A549 (cell line): ENCODE measurements at regions not wholly inside any gene's neighbourhood (a gene's known extent, or its start where the extent isn't known, plus 50 kb on each side); places are given as distances from the start of the nearest gene placed in this dataset.
A peak's percentile ranks its signal among the peaks of the same experiment; 100 is the strongest.
"Not testable (repeated sequence)": the region's sequence is repeated elsewhere in the genome, so short reads cannot be mapped to it uniquely, and the experiment has no call there.

Source experiments
- ATAC-seq, 2 experiments: fragments of 200-7000 bp in 1 of 2; fragments of >200 bp in 1 of 2; cut with Nextera tagmentation in 1 of 2; cut with Tn5 transposase in 1 of 2; 3 replicates each; pipeline versions ENCODE4 v1.8.0 to v1.9.1; 2018 to 2020; ENCODE audit warnings: mild to moderate bottlenecking in 1 of 2, moderate library complexity in 1 of 2
- CTCF ChIA-PET: fragments of 300-600 bp; sonication (Branson Sonifier 250); formaldehyde crosslinking; extraction: SDS; loops from one replicate; lab custom pipeline; 2021; ENCODE audit warnings: antibody characterized with exemption, inconsistent platforms; lab: Yijun Ruan, JAX
- POLR2A ChIA-PET: fragments of 350-600 bp; formaldehyde crosslinking; extraction: SDS; loops from one replicate; lab custom pipeline; 2021; ENCODE audit warnings: antibody characterized with exemption, inconsistent platforms; lab: Yijun Ruan, JAX
- DNase-seq, 2 experiments: peaks; one replicate each; pipeline versions ENCODE4 v3.0.0 to v3.0.0-alpha.2; 2011 to 2016; ENCODE audit warnings: low read depth in 1 of 2, low spot score in 1 of 2
- FAIRE-seq: peaks from 2 replicates; lab custom pipeline; 2011; peaks lifted over from hg19 to GRCh38; lab: Jason Lieb, UNC
- H3K27ac ChIP-seq, 2 experiments: fragments of >200 bp; sonication (Bioruptor Twin); formaldehyde crosslinking; 3 replicates each; pipeline ENCODE4 v1.5.1; 2016 to 2017
- H3K4me1 ChIP-seq: fragments of >200 bp; sonication (Bioruptor Twin); formaldehyde crosslinking; 3 replicates; pipeline ENCODE4 v1.6.1; 2016
- H3K4me2 ChIP-seq: fragments of >200 bp; sonication (Bioruptor Twin); formaldehyde crosslinking; 3 replicates; pipeline ENCODE4 v1.6.1; 2016
- H3K4me3 ChIP-seq: fragments of >200 bp; sonication (Bioruptor Twin); formaldehyde crosslinking; 3 replicates; pipeline ENCODE4 v1.5.1; 2016
- H3K9me3 ChIP-seq: fragments of >200 bp; sonication (Bioruptor Twin); formaldehyde crosslinking; 3 replicates; pipeline ENCODE4 v1.6.1; 2016
- CEBPB ChIP-seq, 2 experiments: fragments of >200 bp in 1 of 2; sonication (Bioruptor Twin) in 1 of 2; formaldehyde crosslinking in 1 of 2; IDR thresholded peaks; 2 replicates each; pipeline ENCODE4 v1.6.1; 2012 to 2016
- CHD2 ChIP-seq: fragments of 150-350 bp; IDR thresholded peaks from 2 replicates; pipeline ENCODE4 v1.6.1; 2014; ENCODE audit warnings: low read length; ENCODE audit not compliant: partially characterized antibody
- ESRRA ChIP-seq: fragments of 150-350 bp; IDR thresholded peaks from 2 replicates; pipeline ENCODE4 v1.6.1; 2014; ENCODE audit warnings: mild to moderate bottlenecking, low read length, borderline replicate concordance
- FOXS1 ChIP-seq: fragments of 250-450 bp; sonication (Bioruptor Pico); IDR thresholded peaks from 2 replicates; pipeline ENCODE4 v1.5.0; 2020; ENCODE audit warnings: mild to moderate bottlenecking, moderate library complexity
- HDAC2 ChIP-seq: fragments of 200-600 bp; sonication (generic); IDR thresholded peaks from 2 replicates; pipeline ENCODE4 v1.6.1; 2016
- HOXA7 ChIP-seq: fragments of 250-450 bp; sonication (Bioruptor Pico); IDR thresholded peaks from 2 replicates; pipeline ENCODE4 v1.5.0; 2020; ENCODE audit warnings: mild to moderate bottlenecking, moderate library complexity
- HOXB13 ChIP-seq: fragments of 250-450 bp; sonication (Bioruptor Pico); IDR thresholded peaks from 2 replicates; pipeline ENCODE4 v1.5.0; 2020; ENCODE audit warnings: low read depth, mild to moderate bottlenecking, moderate library complexity
- KDM1A ChIP-seq: fragments of 200-600 bp; sonication (generic); IDR thresholded peaks from 2 replicates; pipeline ENCODE4 v1.6.1; 2016; ENCODE audit warnings: low read depth, mild to moderate bottlenecking
- MAZ ChIP-seq: fragments of 150-350 bp; IDR thresholded peaks from 2 replicates; pipeline ENCODE4 v1.6.1; 2014; ENCODE audit warnings: antibody characterized with exemption, low read depth, low read length, borderline replicate concordance
- RARB ChIP-seq: fragments of 250-450 bp; sonication (Bioruptor Pico); IDR thresholded peaks from 2 replicates; pipeline ENCODE4 v1.8.0; 2021; ENCODE audit warnings: mild to moderate bottlenecking, moderate library complexity
- ZC3H11A ChIP-seq: fragments of 450-650 bp; IDR thresholded peaks from 2 replicates; pipeline ENCODE4 v1.6.1; 2014; ENCODE audit warnings: antibody characterized with exemption, mild to moderate bottlenecking
- ZFP36 ChIP-seq: fragments of 450-650 bp; IDR thresholded peaks from 2 replicates; pipeline ENCODE4 v1.6.1; 2014; ENCODE audit warnings: borderline replicate concordance; ENCODE audit not compliant: partially characterized antibody
- WGBS: methylation state at CpG from one replicate; pipeline ENCODE4 v1.1.6; 2017; ENCODE audit errors: missing lambda C conversion rate; 5-methylcytosine and 5-hydroxymethylcytosine counted together
- TF ChIP-seq, protein P1 (sequence below): IDR thresholded peaks from 2 replicates; pipeline ENCODE4 v1.6.1; 2012
- TF ChIP-seq, protein P2 (sequence below): fragments of 200-600 bp; sonication (generic); IDR thresholded peaks from 2 replicates; pipeline ENCODE4 v1.6.1; 2016; ENCODE audit warnings: antibody characterized with exemption, mild to moderate bottlenecking, moderate library complexity

DNA sequence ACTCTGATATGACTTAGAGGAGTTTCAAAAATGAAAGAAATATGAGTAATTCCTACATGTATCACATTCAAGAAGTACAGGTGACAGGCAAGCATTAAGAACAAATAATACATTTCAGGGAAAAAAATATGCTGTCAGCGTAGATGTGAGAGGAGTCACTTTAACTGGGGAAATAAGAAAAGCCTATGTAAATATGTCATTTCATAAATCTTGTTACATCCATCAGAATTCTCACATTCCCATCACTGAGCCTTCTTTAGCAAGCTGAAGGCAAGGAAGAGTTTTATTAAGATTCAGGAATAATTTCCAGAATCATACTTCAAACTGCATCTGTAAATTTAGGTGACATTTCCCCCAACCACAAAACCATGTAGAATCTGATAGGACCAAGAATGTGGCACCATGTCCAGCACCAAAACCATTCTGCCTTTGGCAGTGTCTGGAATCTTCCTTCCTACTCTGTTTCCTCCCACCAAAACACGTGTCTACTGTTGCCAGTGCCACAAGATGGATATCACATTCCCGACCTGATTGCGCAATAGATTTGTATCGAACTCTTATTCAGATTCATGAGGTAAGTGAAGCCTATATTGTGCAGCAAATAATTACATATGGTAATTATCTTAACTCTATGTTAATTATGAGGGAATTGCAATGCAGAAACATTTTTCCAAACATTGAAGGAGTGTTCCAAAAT is 690.9 kb downstream of the ISL1 start:
- DNase-seq (no peak), ATAC-seq (no peak), FAIRE-seq (no peak)
- Histone ChIP-seq H3K4me3 (no peak overlapping the region), H3K4me2 (no peak overlapping the region), H3K9me3 (0 out of 3 replicates have a peak, but pooled peaks cover 2% of the 10 kb centered on the region), H3K27ac (no peak overlapping the region), H3K4me1 (no peaks in the 10 kb centered on the region)
- TF ChIP-seq RARB (CRISPR knock-in tag) (no peak), CEBPB (IDR thresholded peaks at IDR 0.05) (peak; percentile 91 to 93; a peak in 3 of 4 replicates)
- ChIA-PET CTCF (no interaction called here), POLR2A (no interaction called here)
- 43% methylated on average over 5 of the region's 5 CpGs for WGBS

DNA sequence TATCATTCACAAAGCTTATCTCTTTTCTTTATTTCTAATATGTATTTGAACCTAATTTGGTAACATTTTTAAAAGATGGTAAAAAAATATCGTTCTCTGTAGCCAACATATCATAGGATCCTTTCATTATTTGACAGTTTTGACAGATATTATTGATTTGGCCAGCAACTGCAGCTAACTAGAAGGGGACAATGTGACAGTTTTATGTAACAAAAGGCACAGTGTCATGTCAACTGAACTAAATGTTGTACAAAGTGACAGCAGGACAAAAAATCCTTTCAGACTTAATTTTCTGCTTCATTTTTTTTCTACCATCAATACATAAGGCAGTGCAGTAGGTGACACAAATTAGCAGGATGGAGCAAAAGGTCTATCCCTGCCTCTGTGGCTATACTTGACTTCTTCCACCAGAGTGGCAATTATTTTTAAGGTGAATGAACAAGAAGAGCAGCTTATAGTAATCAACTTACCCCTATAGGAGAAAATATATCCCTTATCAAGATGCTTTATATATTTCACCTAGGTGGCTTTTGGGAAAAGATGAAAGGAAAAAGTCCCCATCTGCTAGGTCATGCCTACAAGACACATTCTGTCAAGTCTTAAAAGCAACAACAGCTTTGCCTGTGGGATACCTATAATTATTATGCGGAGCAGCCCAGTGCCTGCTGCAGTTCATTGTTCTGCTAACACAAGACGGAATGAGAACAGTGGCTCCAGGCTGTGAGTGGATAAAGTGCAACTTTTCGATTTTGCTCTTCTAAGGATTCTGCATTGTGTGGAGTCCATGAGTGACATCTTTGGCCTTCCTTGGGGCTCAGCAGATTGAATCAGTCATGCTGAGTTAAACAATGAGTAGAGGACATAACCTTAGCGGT is 694.9 kb downstream of the ISL1 start:
- DNase-seq: no peak
- CTCF ChIA-PET: no interaction called here
- 15% methylated on average over 5 of the region's 5 CpGs for WGBS
- no peak for ATAC-seq
- H3K4me1 ChIP-seq: no peaks in the 10 kb centered on the region
- TF ChIP-seq CHD2 (no peak), ZC3H11A (no peak), FOXS1 (no peak), ESRRA (no peak), HOXA7 (CRISPR knock-in tag) (no peak), ZFP36 (no peak), HDAC2 (no peak), MAZ (no peak), HOXB13 (CRISPR knock-in tag) (no peak), KDM1A (no peak)
- TF ChIP-seq, protein P1, sequence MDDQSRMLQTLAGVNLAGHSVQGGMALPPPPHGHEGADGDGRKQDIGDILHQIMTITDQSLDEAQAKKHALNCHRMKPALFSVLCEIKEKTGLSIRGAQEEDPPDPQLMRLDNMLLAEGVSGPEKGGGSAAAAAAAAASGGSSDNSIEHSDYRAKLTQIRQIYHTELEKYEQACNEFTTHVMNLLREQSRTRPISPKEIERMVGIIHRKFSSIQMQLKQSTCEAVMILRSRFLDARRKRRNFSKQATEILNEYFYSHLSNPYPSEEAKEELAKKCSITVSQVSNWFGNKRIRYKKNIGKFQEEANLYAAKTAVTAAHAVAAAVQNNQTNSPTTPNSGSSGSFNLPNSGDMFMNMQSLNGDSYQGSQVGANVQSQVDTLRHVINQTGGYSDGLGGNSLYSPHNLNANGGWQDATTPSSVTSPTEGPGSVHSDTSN: no peak
- TF ChIP-seq, protein P2, sequence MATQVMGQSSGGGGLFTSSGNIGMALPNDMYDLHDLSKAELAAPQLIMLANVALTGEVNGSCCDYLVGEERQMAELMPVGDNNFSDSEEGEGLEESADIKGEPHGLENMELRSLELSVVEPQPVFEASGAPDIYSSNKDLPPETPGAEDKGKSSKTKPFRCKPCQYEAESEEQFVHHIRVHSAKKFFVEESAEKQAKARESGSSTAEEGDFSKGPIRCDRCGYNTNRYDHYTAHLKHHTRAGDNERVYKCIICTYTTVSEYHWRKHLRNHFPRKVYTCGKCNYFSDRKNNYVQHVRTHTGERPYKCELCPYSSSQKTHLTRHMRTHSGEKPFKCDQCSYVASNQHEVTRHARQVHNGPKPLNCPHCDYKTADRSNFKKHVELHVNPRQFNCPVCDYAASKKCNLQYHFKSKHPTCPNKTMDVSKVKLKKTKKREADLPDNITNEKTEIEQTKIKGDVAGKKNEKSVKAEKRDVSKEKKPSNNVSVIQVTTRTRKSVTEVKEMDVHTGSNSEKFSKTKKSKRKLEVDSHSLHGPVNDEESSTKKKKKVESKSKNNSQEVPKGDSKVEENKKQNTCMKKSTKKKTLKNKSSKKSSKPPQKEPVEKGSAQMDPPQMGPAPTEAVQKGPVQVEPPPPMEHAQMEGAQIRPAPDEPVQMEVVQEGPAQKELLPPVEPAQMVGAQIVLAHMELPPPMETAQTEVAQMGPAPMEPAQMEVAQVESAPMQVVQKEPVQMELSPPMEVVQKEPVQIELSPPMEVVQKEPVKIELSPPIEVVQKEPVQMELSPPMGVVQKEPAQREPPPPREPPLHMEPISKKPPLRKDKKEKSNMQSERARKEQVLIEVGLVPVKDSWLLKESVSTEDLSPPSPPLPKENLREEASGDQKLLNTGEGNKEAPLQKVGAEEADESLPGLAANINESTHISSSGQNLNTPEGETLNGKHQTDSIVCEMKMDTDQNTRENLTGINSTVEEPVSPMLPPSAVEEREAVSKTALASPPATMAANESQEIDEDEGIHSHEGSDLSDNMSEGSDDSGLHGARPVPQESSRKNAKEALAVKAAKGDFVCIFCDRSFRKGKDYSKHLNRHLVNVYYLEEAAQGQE: no peak
- no peak overlapping the region for H3K4me2 ChIP-seq
- POLR2A ChIA-PET: no interaction called here
- no peak for FAIRE-seq
- H3K9me3 ChIP-seq: 0 out of 3 replicates have a peak, but pooled peaks cover 2% of the 10 kb centered on the region
- no peak overlapping the region for H3K27ac ChIP-seq
- H3K4me3 ChIP-seq: no peak overlapping the region

DNA sequence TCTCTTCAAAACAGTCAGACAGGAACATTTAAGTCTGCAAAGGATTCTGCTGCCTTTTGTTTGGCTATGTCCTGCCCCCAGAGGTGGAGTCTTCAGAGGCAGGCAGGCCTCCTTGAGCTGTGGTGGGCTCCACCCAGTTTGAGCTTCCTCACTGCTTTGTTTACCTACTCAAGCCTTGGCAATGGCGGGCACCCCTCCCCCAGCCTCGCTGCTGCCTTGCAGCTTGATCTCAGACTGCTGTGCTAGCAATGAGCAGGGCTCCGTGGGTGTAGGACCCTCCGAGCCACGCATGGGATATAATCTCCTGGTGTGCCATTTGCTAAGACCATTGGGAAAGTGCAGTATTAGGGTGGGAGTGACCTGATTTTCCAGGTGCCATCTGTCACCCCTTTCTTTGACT is 685.4 kb upstream of the ITGA1 start:
- H3K4me1 ChIP-seq, H3K4me2 ChIP-seq, H3K4me3 ChIP-seq, H3K9me3 ChIP-seq, H3K27ac ChIP-seq, DNase-seq, ATAC-seq, POLR2A ChIA-PET, FAIRE-seq: not testable (repeated sequence)
- CTCF ChIA-PET: interaction anchor here (0.6 kb wide), 1 partner anchor 395 kb away, joined by 4 read pairs; no protein-coding TSS in a partner anchor
- 0% methylated on average over 5 of the region's 5 CpGs for WGBS
